Calu3 (cell line): ENCODE measurements at regions not wholly inside any gene's neighbourhood (a gene's known extent, or its start where the extent isn't known, plus 50 kb on each side); places are given as distances from the start of the nearest gene placed in this dataset.

Experiments
- BruUV-seq: library from RNA; stranded (reverse); fragments of 400-500 nt; replicated peaks from 2 replicates; lab custom pipeline; 2021; lab: Mats Ljungman, UMichigan
- CTCF ChIA-PET: fragments of 300-600 bp; sonication (Branson Sonifier 250); formaldehyde crosslinking; loops from one replicate; lab custom pipeline; 2022; ENCODE audit warnings: antibody characterized with exemption; lab: Charles Lee
- DNase-seq: peaks from one replicate; pipeline ENCODE4 v3.0.0; 2022
- H3K27ac Mint-ChIP-seq: one replicate; pipeline ENCODE4 v1.8.0; 2022; ENCODE audit warnings: mixed read lengths; ENCODE audit not compliant: unreplicated experiment
- H3K27me3 Mint-ChIP-seq: one replicate; pipeline ENCODE4 v1.8.0; 2022; ENCODE audit warnings: mixed read lengths; ENCODE audit not compliant: unreplicated experiment
- H3K36me3 Mint-ChIP-seq: one replicate; pipeline ENCODE4 v1.8.0; 2022; ENCODE audit warnings: mild to moderate bottlenecking, moderate library complexity, mixed read lengths; ENCODE audit not compliant: insufficient read depth, unreplicated experiment
- H3K4me1 Mint-ChIP-seq: one replicate; pipeline ENCODE4 v1.8.0; 2022; ENCODE audit warnings: mild to moderate bottlenecking, low read depth, mixed read lengths; ENCODE audit not compliant: unreplicated experiment
- H3K4me3 Mint-ChIP-seq: one replicate; pipeline ENCODE4 v1.8.0; 2022; ENCODE audit warnings: mild to moderate bottlenecking, low read depth, moderate library complexity, mixed read lengths; ENCODE audit not compliant: unreplicated experiment
- H3K9me3 Mint-ChIP-seq: one replicate; pipeline ENCODE4 v1.8.0; 2022; ENCODE audit warnings: low read depth, mixed read lengths; ENCODE audit not compliant: unreplicated experiment
- CTCF ChIP-seq: fragments of 200-600 bp; IDR thresholded peaks from one replicate; pipeline ENCODE4 v1.8.0; 2022; ENCODE audit warnings: antibody characterized with exemption; ENCODE audit not compliant: unreplicated experiment
- intact Hi-C: fragments of 100-400 bp; cut with micrococcal nuclease; formaldehyde crosslinking; loops from one replicate; pipeline ENCODE4 v1.10.0; 2022; ENCODE audit not compliant: unreplicated experiment

GRCh38 chr7:142595816-142596516 is 153.3 kb upstream of the PRSS1 start:
- CTCF ChIA-PET, result interaction anchor here (0.6 kb wide), 1 partner anchor 232 kb away, joined by 3 read pairs; no protein-coding TSS in a partner anchor
- BruUV-seq, result no TSS peak
- Mint-ChIP-seq H3K4me3 (no peak overlapping the region), H3K27ac (no peak overlapping the region), H3K27me3 (peaks cover 50% of the 10 kb centered on the region), H3K36me3 (no peaks in the 10 kb centered on the region), H3K9me3 (no peaks in the 10 kb centered on the region), H3K4me1 (peaks cover 6% of the 10 kb centered on the region)
- no peak for TF ChIP-seq CTCF
- intact Hi-C loops, result no loop called here
- DNase-seq, result no peak

- no TSS peak for BruUV-seq
- Mint-ChIP-seq H3K9me3 (no peaks in the 10 kb centered on the region), H3K27ac (no peak overlapping the region), H3K27me3 (peaks cover 35% of the 10 kb centered on the region), H3K4me3 (no peak overlapping the region), H3K4me1 (peaks cover 15% of the 10 kb centered on the region), H3K36me3 (no peaks in the 10 kb centered on the region)
- no peak for DNase-seq
- no peak for TF ChIP-seq CTCF
- CTCF ChIA-PET, result no interaction called here
- intact Hi-C loops, result no loop called here
Measured at GRCh38 chr7:142594078-142594477, 155.2 kb upstream of the PRSS1 start.

DNA sequence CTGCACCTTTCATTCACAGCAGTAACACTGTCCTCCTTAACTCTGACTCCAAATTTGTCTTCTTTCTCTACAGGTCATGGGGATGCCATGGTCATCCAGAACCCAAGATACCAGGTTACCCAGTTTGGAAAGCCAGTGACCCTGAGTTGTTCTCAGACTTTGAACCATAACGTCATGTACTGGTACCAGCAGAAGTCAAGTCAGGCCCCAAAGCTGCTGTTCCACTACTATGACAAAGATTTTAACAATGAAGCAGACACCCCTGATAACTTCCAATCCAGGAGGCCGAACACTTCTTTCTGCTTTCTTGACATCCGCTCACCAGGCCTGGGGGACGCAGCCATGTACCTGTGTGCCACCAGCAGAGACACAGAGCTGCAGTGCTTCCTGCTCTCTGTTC is 156.2 kb upstream of the PRSS1 start:
- Mint-ChIP-seq H3K4me1 (peaks cover 12% of the 10 kb centered on the region), H3K4me3 (no peak overlapping the region), H3K36me3 (no peaks in the 10 kb centered on the region), H3K9me3 (no peaks in the 10 kb centered on the region), H3K27me3 (peaks cover 25% of the 10 kb centered on the region), H3K27ac (no peak overlapping the region)
- TF ChIP-seq CTCF, result no peak
- intact Hi-C loops, result no loop called here
- DNase-seq, result no peak
- CTCF ChIA-PET, result no interaction called here
- no TSS peak for BruUV-seq

- BruUV-seq, result no TSS peak
- Mint-ChIP-seq H3K4me1 (peaks cover 14% of the 10 kb centered on the region), H3K4me3 (no peak overlapping the region), H3K9me3 (no peaks in the 10 kb centered on the region), H3K27me3 (peaks cover 21% of the 10 kb centered on the region), H3K27ac (no peak overlapping the region), H3K36me3 (no peaks in the 10 kb centered on the region)
- intact Hi-C loops, result no loop called here
- DNase-seq, result no peak
- TF ChIP-seq CTCF, result no peak
- CTCF ChIA-PET, result no interaction called here
Measured at GRCh38 chr7:142592664-142593063, 156.6 kb upstream of the PRSS1 start.
